RWPE2 (cell line): ENCODE measurements at regions not wholly inside any gene's neighbourhood (a gene's known extent, or its start where the extent isn't known, plus 50 kb on each side); places are given as distances from the start of the nearest gene placed in this dataset.
A peak's percentile ranks its signal among the peaks of the same experiment; 100 is the strongest.

Experiments used
- ATAC-seq: fragments of 200-7000 bp; cut with Tn5 transposase; 3 replicates; pipeline ENCODE4 v1.9.1; 2021; ENCODE audit warnings: low read depth
- DNase-seq: peaks from one replicate; pipeline ENCODE4 v3.0.0-alpha.2; 2020; ENCODE audit warnings: low spot score
- H3K27ac ChIP-seq: fragments of 450-650 bp; 2 replicates; pipeline ENCODE4 v1.5.1; 2017; ENCODE audit warnings: mild to moderate bottlenecking; ENCODE audit not compliant: poor library complexity, severe bottlenecking
- H3K27me3 ChIP-seq: fragments of 250-450 bp; sonication (Bioruptor Pico); 2 replicates; pipeline ENCODE4 v1.5.1; 2021; ENCODE audit warnings: mild to moderate bottlenecking, moderate library complexity; ENCODE audit not compliant: insufficient read depth, poor library complexity, severe bottlenecking
- H3K36me3 ChIP-seq: fragments of 250-450 bp; sonication (Bioruptor Pico); 2 replicates; pipeline ENCODE4 v1.5.1; 2020; ENCODE audit warnings: low read depth, mild to moderate bottlenecking, moderate library complexity
- H3K4me1 ChIP-seq: fragments of 250-450 bp; sonication (Bioruptor Pico); 2 replicates; pipeline ENCODE4 v1.5.1; 2021; ENCODE audit warnings: mild to moderate bottlenecking, moderate library complexity; ENCODE audit not compliant: insufficient read depth, poor library complexity, severe bottlenecking
- H3K4me3 ChIP-seq: fragments of 250-450 bp; sonication (Bioruptor Pico); 2 replicates; pipeline ENCODE4 v1.5.1; 2021; ENCODE audit warnings: mild to moderate bottlenecking, moderate library complexity; ENCODE audit not compliant: severe bottlenecking
- H3K9me3 ChIP-seq: fragments of 250-450 bp; sonication (Bioruptor Pico); 2 replicates; pipeline ENCODE4 v1.5.1; 2021; ENCODE audit warnings: mild to moderate bottlenecking, moderate library complexity; ENCODE audit not compliant: severe bottlenecking
- TF ChIP-seq, protein P1 (sequence below): fragments of 450-650 bp; IDR thresholded peaks from one replicate; pipeline ENCODE4 v1.5.1; 2017; ENCODE audit warnings: mild to moderate bottlenecking, moderate library complexity; ENCODE audit not compliant: poor library complexity, severe bottlenecking

DNA sequence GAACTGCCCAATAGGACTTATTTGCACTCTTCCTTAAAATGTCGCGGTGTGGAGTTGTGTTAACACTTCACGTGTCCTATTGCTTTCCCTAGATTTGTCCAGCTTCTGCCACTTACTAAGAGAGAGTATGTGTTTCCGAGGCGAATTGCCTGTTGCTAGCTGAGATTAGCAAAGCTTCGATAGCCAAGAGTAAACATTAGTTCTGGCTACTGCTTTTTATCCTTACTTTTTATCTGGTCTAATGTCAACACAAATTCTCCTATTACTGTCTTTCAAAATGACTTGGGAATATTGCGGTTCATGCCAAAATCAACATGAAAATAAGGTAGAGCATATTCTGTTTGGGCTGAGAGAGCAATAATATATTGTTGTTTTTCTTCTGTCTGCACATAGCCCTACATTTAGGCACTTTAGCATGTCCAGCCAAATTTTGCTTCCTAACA lies 90.4 kb upstream of the VEGFC start:
- DNase-seq (no peak), ATAC-seq (peak; percentile 6; the same call in 2 of the 3 replicates)
- peaks cover 26% of the 10 kb centered on the region for H3K4me1 ChIP-seq
- H3K27ac ChIP-seq: peak overlapping the region; percentile 94
- H3K4me3 ChIP-seq: no peak overlapping the region
- no peaks in the 10 kb centered on the region for H3K36me3 ChIP-seq
- TF ChIP-seq, protein P1, sequence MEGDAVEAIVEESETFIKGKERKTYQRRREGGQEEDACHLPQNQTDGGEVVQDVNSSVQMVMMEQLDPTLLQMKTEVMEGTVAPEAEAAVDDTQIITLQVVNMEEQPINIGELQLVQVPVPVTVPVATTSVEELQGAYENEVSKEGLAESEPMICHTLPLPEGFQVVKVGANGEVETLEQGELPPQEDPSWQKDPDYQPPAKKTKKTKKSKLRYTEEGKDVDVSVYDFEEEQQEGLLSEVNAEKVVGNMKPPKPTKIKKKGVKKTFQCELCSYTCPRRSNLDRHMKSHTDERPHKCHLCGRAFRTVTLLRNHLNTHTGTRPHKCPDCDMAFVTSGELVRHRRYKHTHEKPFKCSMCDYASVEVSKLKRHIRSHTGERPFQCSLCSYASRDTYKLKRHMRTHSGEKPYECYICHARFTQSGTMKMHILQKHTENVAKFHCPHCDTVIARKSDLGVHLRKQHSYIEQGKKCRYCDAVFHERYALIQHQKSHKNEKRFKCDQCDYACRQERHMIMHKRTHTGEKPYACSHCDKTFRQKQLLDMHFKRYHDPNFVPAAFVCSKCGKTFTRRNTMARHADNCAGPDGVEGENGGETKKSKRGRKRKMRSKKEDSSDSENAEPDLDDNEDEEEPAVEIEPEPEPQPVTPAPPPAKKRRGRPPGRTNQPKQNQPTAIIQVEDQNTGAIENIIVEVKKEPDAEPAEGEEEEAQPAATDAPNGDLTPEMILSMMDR: no peak
- H3K9me3 ChIP-seq: no peaks in the 10 kb centered on the region
- no peaks in the 10 kb centered on the region for H3K27me3 ChIP-seq

DNA sequence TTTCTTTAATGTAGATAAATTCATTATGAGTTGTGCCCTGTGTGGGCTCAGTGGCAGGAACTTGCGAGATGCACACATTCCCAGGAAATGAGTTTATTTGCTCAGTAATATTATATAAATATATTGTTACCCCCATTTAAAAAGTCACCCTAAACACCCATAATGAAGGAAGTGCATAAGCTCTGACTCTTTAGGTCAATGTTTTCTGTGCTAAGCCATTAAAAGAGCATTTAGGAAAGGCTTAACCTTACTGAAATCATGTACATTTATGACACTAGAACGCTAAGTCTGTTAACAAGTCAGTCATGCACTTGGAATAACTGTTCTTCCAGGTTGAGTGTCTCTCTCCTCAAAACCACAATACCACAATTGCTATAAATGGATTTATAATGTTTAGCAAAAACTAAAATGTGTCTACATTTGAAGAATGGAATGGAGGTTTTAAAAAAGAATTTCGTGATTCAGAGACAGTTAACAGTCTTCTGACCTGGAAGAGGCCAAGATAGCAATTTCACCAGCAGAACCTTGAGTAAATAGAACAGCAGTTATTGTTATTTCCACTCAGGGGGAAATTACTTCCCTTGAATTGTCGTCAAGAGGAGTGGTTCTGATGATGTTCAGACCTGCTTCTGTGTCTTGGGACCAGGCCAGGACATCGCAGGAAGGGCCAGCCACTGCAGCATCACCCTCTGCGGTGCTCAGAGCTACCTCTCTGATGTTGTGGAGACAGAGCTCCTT lies 91.1 kb upstream of the VEGFC start:
- Histone ChIP-seq H3K4me3 (no peak overlapping the region), H3K27ac (peak overlapping the region; percentile 94), H3K27me3 (no peaks in the 10 kb centered on the region), H3K36me3 (no peaks in the 10 kb centered on the region), H3K9me3 (no peaks in the 10 kb centered on the region), H3K4me1 (peaks cover 26% of the 10 kb centered on the region)
- no peak for DNase-seq
- TF ChIP-seq, protein P1: no peak
- ATAC-seq: peak; percentile 85

DNA sequence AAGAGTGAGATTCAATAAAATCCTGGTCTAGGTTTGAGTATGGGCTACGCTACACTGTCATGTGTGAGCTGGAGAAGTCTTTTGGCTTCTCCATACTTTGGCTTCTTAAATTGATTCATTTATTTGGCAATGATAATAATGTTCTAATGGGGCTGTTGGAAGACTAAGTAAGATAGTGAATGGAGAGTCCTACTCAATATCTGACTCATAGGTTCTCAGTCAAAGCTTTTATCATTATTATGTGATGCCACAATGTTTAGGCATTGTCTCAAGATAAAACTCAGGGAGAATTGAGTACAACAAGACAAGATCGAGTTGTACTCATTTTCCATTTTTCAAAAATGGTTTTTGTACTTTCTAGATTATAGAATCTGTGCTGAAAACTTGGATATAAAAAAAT lies 92.5 kb upstream of the VEGFC start:
- H3K36me3 ChIP-seq: no peaks in the 10 kb centered on the region
- H3K27me3 ChIP-seq: no peaks in the 10 kb centered on the region
- H3K9me3 ChIP-seq: no peaks in the 10 kb centered on the region
- no peak overlapping the region for H3K4me3 ChIP-seq
- TF ChIP-seq, protein P1: no peak
- peaks cover 26% of the 10 kb centered on the region for H3K4me1 ChIP-seq
- H3K27ac ChIP-seq: peak overlapping the region; percentile 94
- ATAC-seq: no peak
- no peak for DNase-seq

DNA sequence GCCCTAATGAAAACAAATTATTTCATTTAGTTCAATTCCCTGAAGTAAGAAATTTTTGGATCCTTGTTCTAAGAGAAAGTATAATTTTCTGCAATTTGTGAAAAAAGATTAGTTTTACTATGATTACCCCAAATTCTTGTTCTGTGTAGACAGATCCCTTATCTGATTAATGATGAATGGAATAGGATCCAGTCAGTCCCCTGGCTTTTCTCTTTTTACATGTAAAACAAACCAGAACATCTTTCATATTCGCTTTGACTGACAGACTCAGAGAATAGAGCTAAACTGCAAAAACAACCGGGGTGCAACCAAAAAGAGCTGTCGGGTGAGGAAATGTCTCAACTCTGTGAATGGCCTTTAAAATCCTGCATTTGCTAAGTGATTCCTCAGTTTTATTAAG lies 93.4 kb upstream of the VEGFC start:
- TF ChIP-seq, protein P1: no peak
- ATAC-seq: no peak
- Histone ChIP-seq H3K4me3 (no peak overlapping the region), H3K27me3 (no peaks in the 10 kb centered on the region), H3K4me1 (peaks cover 26% of the 10 kb centered on the region), H3K36me3 (no peaks in the 10 kb centered on the region), H3K9me3 (no peaks in the 10 kb centered on the region), H3K27ac (peak overlapping the region; percentile 94)
- no peak for DNase-seq

DNA sequence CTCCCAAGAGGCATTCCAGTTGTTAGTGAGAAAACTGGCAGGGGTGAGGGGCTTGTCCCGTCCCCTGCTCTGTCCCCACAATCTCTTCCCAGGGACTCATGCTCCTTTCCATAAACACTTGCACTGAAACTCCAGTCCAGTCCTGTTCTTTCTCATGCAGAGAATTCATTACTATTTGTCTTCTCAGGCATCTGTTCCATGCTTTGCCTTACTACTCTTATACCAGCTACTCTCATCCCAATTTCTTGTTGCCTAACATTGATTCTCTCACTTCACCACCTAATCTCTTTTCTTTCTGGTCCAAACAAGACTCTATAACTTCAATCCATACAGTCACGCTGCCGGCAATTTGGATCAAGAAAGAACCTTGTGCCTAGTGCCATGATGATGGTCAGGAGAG lies 97.1 kb upstream of the VEGFC start:
- no peak overlapping the region for H3K4me3 ChIP-seq
- no peak for ATAC-seq
- H3K27me3 ChIP-seq: no peaks in the 10 kb centered on the region
- TF ChIP-seq, protein P1: no peak
- no peak overlapping the region for H3K27ac ChIP-seq
- H3K9me3 ChIP-seq: no peaks in the 10 kb centered on the region
- peaks cover 12% of the 10 kb centered on the region for H3K4me1 ChIP-seq
- DNase-seq: no peak
- H3K36me3 ChIP-seq: no peaks in the 10 kb centered on the region
